NCI-H2227 treated with DMSO at 0.1 percent for 48 hours (cell line): ENCODE measurements at regions not wholly inside any gene's neighbourhood (a gene's known extent, or its start where the extent isn't known, plus 50 kb on each side); places are given as distances from the start of the nearest gene placed in this dataset.
"Not testable (repeated sequence)": the region's sequence is repeated elsewhere in the genome, so short reads cannot be mapped to it uniquely, and the experiment has no call there.

Experiments used
- DNase-seq: peaks from one replicate; lab custom pipeline; 2025; lab: John Stamatoyannopoulos, UW

GRCh38 chr7:145919712-145920111 is 196.9 kb upstream of the CNTNAP2 start:
- DNase-seq, result no peak

DNA sequence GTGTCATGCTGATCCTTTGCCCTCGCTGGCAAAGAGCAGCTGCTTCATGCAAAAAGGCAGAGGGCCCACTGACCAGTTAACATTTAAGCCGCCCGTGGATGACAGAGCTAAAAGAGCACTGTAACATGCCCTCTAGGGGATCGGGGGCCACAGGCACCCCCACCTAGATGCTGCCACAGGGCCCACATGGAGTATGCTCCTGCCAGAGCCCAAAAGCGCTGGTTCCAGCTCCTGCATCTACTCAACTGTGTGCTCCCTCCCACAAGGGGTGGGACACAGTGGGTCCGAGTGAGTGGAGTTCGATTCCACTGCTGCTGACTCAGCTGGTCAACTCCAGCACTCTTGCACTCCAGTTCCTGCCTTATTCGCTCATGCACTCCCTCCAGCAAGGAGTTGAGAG is 199.8 kb upstream of the CNTNAP2 start:
- DNase-seq, result no peak

- no peak for DNase-seq
Measured at GRCh38 chr7:145915679-145916078, 200.9 kb upstream of the CNTNAP2 start.

DNA sequence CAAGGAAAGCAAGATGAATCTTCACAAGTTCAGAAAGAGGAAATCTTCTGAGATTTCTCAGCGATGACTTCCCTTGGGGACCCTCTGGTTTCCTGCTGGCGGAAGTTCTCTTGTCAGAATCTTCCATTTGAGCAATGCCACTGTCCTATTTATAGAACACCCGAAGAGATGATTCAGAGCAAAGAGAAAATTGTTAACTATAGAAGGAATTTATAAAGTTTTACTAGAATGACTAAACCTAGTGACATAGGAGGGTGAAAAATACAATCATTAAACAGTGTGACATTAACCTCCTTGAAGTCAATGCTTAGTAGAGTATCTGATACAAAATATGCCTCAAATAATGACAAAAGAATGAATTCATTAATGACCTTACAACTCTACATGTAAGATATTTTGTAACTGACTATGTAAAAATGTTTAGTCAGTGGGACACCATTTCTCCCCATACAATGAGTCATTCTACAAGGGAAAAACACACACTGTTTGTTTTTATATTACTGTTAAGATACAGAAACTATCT is 206.5 kb upstream of the CNTNAP2 start:
- no peak for DNase-seq

GRCh38 chr7:145903658-145904057 is 212.9 kb upstream of the CNTNAP2 start:
- DNase-seq, result no peak

DNA sequence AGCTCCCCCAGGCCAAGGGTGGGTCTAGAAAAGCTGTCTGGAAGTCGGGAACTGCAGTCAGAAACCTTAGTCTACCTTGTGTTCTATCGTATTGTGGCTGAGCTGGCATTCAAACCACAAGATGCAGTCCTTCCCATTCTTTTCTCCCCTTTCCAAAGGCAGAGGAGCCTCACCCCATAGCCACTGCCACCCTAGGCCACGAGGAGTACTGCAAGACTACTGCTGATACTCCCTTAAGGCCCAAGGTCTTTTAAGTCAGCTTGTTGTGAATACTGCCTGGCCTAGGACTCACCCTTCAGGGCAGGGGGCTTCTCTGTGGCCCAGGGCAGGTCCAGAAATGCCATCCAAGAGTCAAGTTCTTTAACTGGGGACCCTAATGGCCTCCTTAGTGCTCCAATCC is 214.5 kb upstream of the CNTNAP2 start:
- no peak for DNase-seq

DNA sequence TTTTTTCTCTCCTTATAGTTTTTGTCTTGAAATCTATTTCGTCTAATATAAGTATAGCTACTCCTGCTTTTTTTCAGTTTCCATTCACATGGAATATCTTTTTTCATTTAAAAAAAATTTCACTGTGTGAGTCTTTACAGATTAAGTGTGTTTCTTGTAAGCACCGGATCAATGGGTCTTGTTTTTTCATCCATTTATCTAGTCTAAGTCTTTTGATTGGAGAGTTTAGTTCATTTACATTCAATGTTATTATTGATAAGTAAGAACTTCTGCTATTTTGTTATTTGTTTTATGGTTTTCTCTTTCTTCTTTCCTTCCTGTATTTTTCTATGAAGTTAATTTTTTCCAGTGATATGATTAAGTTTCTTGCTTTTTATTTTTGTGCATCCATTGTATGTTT is 216.7 kb upstream of the CNTNAP2 start:
- no peak for DNase-seq

- no peak for DNase-seq
Measured at GRCh38 chr7:145893925-145894535, 222.6 kb upstream of the CNTNAP2 start.

- DNase-seq, result no peak
Measured at GRCh38 chr7:145884716-145885514, 231.7 kb upstream of the CNTNAP2 start.

DNA sequence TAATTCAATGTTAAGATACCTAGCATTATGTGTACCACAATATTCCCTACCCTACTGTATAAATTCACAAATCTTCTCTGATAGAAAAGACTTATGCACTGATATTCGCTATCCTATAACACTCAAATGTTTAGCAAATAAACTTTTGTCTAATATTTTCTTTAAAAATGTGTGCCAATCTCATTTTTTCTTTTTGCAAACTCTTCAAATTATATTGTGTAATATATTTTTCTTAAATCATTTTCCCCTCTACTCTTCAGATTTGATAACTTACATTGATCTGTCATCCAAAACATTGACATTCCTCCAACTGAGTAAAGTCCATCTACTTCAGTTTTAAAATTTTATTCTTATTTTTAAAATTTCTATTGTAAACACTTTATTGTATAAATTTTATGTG is 240.2 kb upstream of the CNTNAP2 start:
- no peak for DNase-seq

GRCh38 chr7:145875267-145875666 is 241.3 kb upstream of the CNTNAP2 start:
- no peak for DNase-seq

GRCh38 chr7:145868935-145869334 is 247.7 kb upstream of the CNTNAP2 start:
- no peak for DNase-seq

DNA sequence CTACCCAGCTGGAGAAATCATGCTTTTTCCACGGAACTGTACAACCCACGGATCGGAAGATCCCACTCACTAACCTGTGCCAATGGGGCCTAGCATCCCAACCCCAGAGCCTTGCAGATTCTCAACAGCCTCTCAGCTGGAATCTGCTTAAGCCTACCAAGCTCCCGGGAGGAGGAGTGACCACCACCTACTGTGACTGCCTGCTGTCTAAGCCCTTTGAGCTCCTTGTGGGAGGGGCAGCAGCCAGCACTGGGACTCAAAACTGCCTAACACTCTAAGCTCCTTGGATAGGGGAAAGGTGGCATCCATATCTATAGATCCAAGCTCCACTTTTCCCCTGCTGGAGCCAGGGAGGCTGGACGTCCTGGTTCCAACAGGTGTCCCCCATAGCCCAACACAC is 254.4 kb upstream of the CNTNAP2 start:
- DNase-seq, result no peak

DNA sequence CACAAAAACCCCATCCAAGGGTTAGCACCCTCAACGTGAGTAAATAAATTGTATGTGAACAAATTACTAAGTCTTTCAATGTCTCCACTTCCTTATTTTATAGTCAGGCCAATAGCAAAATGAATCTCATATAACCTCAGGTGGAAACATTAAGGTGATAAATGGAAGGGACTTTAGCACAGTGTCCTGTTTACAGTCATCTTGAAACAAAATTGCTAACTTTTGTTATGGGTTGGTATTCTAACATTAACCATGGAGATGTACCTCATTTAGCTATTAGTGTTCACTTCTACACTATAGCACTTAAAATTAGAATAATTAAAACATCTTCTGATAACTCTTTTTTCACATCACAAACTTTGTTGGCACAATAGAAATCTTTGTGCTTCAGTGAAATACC is 255.8 kb upstream of the CNTNAP2 start:
- no peak for DNase-seq

DNA sequence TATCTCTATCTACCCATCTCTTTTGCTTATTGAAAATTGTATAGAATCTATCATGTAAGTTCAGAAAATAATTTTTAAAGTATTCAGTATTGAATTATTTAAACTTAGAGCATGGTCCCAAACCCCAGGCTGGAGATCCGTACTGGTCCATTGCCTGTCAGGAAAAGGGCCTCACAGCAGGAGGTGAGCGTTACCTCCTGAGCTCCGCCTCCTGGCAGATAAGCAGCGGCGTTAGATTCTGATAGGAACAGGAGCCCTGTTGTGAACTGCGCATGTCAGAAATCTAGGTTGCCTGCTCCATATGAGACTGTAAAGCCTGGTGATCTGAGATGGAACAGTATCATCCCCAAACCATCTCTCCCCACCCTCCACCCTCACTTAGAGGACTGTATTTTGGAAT is 266.0 kb upstream of the CNTNAP2 start:
- DNase-seq, result no peak

- DNase-seq, result no peak
Measured at GRCh38 chr7:145848691-145849090, 267.9 kb upstream of the CNTNAP2 start.

GRCh38 chr7:145845345-145845744 is 271.3 kb upstream of the CNTNAP2 start:
- DNase-seq, result no peak

DNA sequence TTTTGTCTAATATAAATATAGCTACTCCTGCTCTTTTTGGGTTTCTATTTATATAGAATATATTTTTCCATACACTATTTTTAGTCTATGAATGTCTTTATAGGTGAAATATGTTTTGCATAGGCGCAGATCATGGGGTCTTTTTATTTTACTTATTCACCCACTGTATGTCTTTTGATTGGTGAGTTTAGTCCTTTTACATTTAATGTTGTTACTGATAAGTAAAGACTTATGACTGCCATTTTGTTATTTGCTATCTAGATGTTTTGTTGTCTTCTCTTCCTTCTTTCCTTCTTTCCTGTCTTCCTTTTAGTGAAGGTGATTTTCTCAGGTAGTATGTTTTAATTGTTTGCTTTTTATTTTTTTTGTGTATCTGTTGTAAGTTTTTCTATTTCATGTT is 276.8 kb upstream of the CNTNAP2 start:
- DNase-seq, result no peak

DNA sequence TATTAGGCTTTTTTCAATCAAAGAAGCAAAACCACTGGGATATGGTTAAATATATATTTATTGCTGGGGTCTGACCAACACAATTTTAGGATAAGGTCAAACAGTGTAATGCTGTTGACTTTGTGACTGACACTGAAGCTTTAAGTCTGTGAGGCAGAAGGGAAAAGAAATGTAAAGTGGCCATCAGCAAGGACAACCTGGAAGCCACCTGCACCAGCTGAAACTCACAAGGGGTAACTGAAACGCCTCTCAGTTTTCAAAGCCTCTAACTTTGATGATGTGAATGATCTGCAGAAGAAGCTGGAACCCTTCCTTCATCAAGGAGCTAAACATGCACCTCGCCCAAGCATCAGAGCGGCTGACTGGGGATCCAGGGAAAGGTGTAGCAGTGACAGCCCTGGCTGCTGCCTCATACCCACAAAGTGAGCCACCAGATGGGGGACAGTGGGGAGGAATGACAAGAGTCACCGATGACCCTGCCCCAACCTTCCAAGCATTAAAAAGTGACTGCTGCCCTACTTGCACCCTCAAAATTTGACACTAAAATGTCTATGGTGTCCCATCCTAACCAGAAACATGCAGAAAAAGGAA is 284.9 kb upstream of the CNTNAP2 start:
- DNase-seq, result no peak

DNA sequence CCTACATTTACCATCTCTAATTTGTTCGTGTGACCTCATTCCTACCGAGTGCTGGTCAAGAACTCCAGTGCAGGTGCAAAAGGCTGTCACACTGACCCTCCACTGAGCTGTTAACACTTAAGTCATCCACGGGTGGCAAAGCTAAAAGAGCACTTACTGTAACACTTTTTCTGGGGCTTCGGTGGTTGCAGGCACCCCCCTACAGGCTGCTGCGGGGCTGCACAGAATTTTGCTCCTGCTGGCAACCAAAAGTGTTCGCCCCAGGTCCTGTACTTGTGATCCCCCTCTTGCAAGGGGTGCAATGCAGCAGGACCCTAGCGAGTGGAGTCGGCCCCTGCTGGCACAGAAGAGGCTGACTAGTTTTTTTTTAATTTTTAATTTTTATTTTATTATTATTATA is 298.9 kb upstream of the CNTNAP2 start:
- DNase-seq, result no peak

DNA sequence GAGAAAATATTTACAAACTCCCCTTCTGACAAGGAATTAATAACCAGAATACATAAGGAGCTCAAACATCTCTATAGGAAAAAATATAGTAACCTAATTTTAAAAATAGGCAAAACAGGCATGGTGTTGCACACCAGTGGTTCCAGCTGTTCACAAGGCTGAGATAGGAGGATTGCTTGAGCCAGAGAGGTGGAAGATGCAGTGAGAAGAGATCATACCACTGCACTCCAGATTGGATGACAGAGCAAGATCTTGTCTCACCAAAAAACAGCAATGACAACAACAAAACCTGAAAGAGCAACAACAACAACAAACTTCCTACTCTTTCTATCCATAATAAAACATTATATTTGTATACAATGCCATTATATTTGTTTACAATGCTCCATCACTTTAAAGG is 304.4 kb upstream of the CNTNAP2 start:
- no peak for DNase-seq

DNA sequence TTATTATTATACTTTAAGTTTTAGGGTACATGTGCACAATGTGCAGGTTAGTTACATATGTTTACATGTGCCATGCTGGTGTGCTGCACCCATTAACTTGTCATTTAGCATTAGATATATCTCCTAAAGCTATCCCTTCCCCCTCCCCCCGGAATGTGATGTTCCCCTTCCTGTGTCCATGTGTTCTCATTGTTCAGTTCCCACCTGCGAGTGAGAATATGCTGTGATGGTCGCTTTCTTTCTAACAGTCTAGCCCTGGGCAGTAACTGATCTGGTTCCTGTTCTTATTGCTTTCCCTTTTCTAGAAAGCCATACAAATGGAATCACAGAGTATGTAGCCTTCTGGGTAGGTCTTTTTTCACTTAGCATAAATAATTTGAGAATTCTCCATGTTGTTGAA is 311.1 kb upstream of the CNTNAP2 start:
- DNase-seq, result not testable (repeated sequence)

GRCh38 chr7:145797507-145797906 is 319.1 kb upstream of the CNTNAP2 start:
- no peak for DNase-seq
